WTC11 (cell line): ENCODE measurements at regions not wholly inside any gene's neighbourhood (a gene's known extent, or its start where the extent isn't known, plus 50 kb on each side); places are given as distances from the start of the nearest gene placed in this dataset.
A peak's percentile ranks its signal among the peaks of the same experiment; 100 is the strongest.

Source experiments
- ATAC-seq: fragments of 200-7000 bp; cut with Tn5 transposase; 2 replicates; pipeline ENCODE4 v1.10.0; 2021; ENCODE audit warnings: mild to moderate bottlenecking, moderate library complexity
- CTCF ChIA-PET: fragments of 300-600 bp; sonication (Branson Sonifier 250); formaldehyde crosslinking; loops from one replicate; lab custom pipeline; 2021; ENCODE audit warnings: antibody characterized with exemption; lab: Charles Lee
- POLR2A ChIA-PET: fragments of 350-600 bp; sonication (Branson Sonifier 250); formaldehyde crosslinking; loops from one replicate; lab custom pipeline; 2021; ENCODE audit warnings: antibody characterized with exemption; lab: Charles Lee
- DNase-seq: peaks from one replicate; pipeline ENCODE4 v3.0.0; 2021; ENCODE audit warnings: low spot score
- H3K27ac Mint-ChIP-seq: 2 replicates; pipeline ENCODE4 v1.8.0; 2021; ENCODE audit warnings: mixed read lengths
- H3K27me3 Mint-ChIP-seq: 2 replicates; pipeline ENCODE4 v1.8.0; 2021; ENCODE audit warnings: low read depth, mild to moderate bottlenecking, moderate library complexity, mixed read lengths
- H3K36me3 Mint-ChIP-seq: 2 replicates; pipeline ENCODE4 v1.8.0; 2021; ENCODE audit warnings: mixed read lengths
- H3K4me1 Mint-ChIP-seq: 2 replicates; pipeline ENCODE4 v1.8.0; 2022; ENCODE audit warnings: mixed read lengths
- H3K4me3 Mint-ChIP-seq: 2 replicates; pipeline ENCODE4 v1.8.0; 2021; ENCODE audit warnings: mild to moderate bottlenecking, moderate library complexity, mixed read lengths
- H3K9me3 Mint-ChIP-seq: 2 replicates; pipeline ENCODE4 v1.8.0; 2021; ENCODE audit warnings: mixed read lengths
- ATF2 ChIP-seq: sonication (generic); formaldehyde crosslinking; IDR thresholded peaks from 2 replicates; pipeline ENCODE4 v1.8.1; 2022; ENCODE audit warnings: low read depth, missing genetic modification reagents, borderline replicate concordance
- GABPB1 ChIP-seq: sonication (generic); formaldehyde crosslinking; IDR thresholded peaks from 2 replicates; pipeline ENCODE4 v1.8.1; 2023; ENCODE audit warnings: mild to moderate bottlenecking, missing genetic modification reagents
- GRHL2 ChIP-seq: fragments of 250-450 bp; sonication (Bioruptor Pico); IDR thresholded peaks from 2 replicates; pipeline ENCODE4 v1.8.0; 2022; ENCODE audit warnings: mild to moderate bottlenecking, moderate library complexity; ENCODE audit not compliant: insufficient replicate concordance, severe bottlenecking
- NR3C1 ChIP-seq: sonication (generic); formaldehyde crosslinking; conservative IDR thresholded peaks from 2 replicates; pipeline ENCODE4 v1.8.1; 2023; ENCODE audit warnings: low read depth, mild to moderate bottlenecking, missing genetic modification reagents
- RORB ChIP-seq: fragments of 250-450 bp; sonication (Bioruptor Pico); IDR thresholded peaks from 2 replicates; pipeline ENCODE4 v1.9.0; 2021; ENCODE audit warnings: mild to moderate bottlenecking
- SMAD4 ChIP-seq: sonication (generic); formaldehyde crosslinking; IDR thresholded peaks from 2 replicates; pipeline ENCODE4 v1.8.0; 2022; ENCODE audit warnings: mild to moderate bottlenecking, missing genetic modification reagents
- ZNF121 ChIP-seq: sonication (generic); formaldehyde crosslinking; IDR thresholded peaks from 2 replicates; pipeline ENCODE4 v1.8.0; 2023; ENCODE audit warnings: missing genetic modification reagents
- ZNF671 ChIP-seq: fragments of 250-450 bp; sonication (Bioruptor Pico); IDR thresholded peaks from 2 replicates; pipeline ENCODE4 v1.8.0; 2021; ENCODE audit warnings: mild to moderate bottlenecking
- ZSCAN18 ChIP-seq: fragments of 250-450 bp; sonication (Bioruptor Pico); IDR thresholded peaks from 2 replicates; pipeline ENCODE4 v2.1.2; 2022; ENCODE audit warnings: mild to moderate bottlenecking, moderate library complexity
- TF ChIP-seq, protein P1 (sequence below): sonication (generic); formaldehyde crosslinking; IDR thresholded peaks from 2 replicates; pipeline ENCODE4 v1.8.1; 2023; ENCODE audit warnings: mild to moderate bottlenecking, missing genetic modification reagents, moderate library complexity
- TF ChIP-seq, protein P2 (sequence below): sonication (generic); formaldehyde crosslinking; IDR thresholded peaks from 2 replicates; pipeline ENCODE4 v1.8.0; 2022; ENCODE audit warnings: mild to moderate bottlenecking, missing genetic modification reagents
- TF ChIP-seq, protein P3 (sequence below): fragments of 250-450 bp; sonication (Bioruptor Pico); IDR thresholded peaks from 2 replicates; pipeline ENCODE4 v1.9.0; 2021; ENCODE audit warnings: moderate library complexity, mild to moderate bottlenecking, inconsistent platforms, borderline replicate concordance
- TF ChIP-seq, protein P4 (sequence below): sonication (generic); formaldehyde crosslinking; IDR thresholded peaks from 2 replicates; pipeline ENCODE4 v1.8.1; 2023; ENCODE audit warnings: mild to moderate bottlenecking, missing genetic modification reagents
- TF ChIP-seq, protein P5 (sequence below): sonication (generic); formaldehyde crosslinking; IDR thresholded peaks from 2 replicates; pipeline ENCODE4 v1.8.1; 2023; ENCODE audit warnings: mild to moderate bottlenecking, missing genetic modification reagents, borderline replicate concordance
- TF ChIP-seq, protein P6 (sequence below): fragments of 250-450 bp; sonication (Bioruptor Pico); IDR thresholded peaks from 2 replicates; pipeline ENCODE4 v1.9.0; 2021; ENCODE audit warnings: mild to moderate bottlenecking

DNA sequence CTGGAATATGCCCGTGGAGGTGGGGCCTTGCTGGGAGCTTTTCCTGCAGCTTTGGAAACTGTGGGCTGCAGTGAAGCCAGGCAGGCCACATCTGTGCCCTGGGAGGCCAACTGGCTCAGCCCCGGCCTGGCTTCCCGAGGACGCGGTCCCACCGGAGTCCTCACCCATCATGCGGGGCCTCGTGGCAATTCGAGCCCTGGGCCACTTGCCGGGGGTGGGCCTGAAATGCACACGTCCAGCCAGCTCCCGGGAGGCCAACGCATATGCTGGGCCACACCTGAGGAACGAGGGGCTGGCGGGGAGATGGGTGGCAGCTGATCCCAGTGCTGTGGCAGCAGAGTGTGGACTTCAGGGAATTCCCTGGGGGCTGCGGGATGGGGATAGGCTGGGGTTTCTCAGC, 172.4 kb upstream of the GSE1 start (continued):
- TF ChIP-seq, protein P1, sequence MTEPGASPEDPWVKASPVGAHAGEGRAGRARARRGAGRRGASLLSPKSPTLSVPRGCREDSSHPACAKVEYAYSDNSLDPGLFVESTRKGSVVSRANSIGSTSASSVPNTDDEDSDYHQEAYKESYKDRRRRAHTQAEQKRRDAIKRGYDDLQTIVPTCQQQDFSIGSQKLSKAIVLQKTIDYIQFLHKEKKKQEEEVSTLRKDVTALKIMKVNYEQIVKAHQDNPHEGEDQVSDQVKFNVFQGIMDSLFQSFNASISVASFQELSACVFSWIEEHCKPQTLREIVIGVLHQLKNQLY = no peak
- TF ChIP-seq SMAD4 (CRISPR knock-in tag) = no peak
- TF ChIP-seq, protein P2, sequence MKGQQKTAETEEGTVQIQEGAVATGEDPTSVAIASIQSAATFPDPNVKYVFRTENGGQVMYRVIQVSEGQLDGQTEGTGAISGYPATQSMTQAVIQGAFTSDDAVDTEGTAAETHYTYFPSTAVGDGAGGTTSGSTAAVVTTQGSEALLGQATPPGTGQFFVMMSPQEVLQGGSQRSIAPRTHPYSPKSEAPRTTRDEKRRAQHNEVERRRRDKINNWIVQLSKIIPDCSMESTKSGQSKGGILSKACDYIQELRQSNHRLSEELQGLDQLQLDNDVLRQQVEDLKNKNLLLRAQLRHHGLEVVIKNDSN = no peak
- TF ChIP-seq, protein P3, sequence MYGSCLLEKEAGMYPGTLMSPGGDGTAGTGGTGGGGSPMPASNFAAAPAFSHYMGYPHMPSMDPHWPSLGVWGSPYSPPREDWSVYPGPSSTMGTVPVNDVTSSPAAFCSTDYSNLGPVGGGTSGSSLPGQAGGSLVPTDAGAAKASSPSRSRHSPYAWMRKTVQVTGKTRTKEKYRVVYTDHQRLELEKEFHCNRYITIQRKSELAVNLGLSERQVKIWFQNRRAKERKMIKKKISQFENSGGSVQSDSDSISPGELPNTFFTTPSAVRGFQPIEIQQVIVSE (CRISPR knock-in tag) = no peak
- TF ChIP-seq, protein P4, sequence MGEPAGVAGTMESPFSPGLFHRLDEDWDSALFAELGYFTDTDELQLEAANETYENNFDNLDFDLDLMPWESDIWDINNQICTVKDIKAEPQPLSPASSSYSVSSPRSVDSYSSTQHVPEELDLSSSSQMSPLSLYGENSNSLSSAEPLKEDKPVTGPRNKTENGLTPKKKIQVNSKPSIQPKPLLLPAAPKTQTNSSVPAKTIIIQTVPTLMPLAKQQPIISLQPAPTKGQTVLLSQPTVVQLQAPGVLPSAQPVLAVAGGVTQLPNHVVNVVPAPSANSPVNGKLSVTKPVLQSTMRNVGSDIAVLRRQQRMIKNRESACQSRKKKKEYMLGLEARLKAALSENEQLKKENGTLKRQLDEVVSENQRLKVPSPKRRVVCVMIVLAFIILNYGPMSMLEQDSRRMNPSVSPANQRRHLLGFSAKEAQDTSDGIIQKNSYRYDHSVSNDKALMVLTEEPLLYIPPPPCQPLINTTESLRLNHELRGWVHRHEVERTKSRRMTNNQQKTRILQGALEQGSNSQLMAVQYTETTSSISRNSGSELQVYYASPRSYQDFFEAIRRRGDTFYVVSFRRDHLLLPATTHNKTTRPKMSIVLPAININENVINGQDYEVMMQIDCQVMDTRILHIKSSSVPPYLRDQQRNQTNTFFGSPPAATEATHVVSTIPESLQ (CRISPR knock-in tag) = no peak
- no peak for TF ChIP-seq GRHL2 (CRISPR knock-in tag)
- TF ChIP-seq ATF2 (CRISPR knock-in tag) = no peak
- TF ChIP-seq RORB (CRISPR knock-in tag) = no peak

- DNase-seq (no peak), ATAC-seq (no peak)
- no peak for TF ChIP-seq NR3C1
- 0 out of 2 replicates have a peak, but pooled peaks have one; percentile 22 for TF ChIP-seq GABPB1
- TF ChIP-seq, protein P5, sequence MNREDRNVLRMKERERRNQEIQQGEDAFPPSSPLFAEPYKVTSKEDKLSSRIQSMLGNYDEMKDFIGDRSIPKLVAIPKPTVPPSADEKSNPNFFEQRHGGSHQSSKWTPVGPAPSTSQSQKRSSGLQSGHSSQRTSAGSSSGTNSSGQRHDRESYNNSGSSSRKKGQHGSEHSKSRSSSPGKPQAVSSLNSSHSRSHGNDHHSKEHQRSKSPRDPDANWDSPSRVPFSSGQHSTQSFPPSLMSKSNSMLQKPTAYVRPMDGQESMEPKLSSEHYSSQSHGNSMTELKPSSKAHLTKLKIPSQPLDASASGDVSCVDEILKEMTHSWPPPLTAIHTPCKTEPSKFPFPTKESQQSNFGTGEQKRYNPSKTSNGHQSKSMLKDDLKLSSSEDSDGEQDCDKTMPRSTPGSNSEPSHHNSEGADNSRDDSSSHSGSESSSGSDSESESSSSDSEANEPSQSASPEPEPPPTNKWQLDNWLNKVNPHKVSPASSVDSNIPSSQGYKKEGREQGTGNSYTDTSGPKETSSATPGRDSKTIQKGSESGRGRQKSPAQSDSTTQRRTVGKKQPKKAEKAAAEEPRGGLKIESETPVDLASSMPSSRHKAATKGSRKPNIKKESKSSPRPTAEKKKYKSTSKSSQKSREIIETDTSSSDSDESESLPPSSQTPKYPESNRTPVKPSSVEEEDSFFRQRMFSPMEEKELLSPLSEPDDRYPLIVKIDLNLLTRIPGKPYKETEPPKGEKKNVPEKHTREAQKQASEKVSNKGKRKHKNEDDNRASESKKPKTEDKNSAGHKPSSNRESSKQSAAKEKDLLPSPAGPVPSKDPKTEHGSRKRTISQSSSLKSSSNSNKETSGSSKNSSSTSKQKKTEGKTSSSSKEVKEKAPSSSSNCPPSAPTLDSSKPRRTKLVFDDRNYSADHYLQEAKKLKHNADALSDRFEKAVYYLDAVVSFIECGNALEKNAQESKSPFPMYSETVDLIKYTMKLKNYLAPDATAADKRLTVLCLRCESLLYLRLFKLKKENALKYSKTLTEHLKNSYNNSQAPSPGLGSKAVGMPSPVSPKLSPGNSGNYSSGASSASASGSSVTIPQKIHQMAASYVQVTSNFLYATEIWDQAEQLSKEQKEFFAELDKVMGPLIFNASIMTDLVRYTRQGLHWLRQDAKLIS (CRISPR knock-in tag) = no peak
- TF ChIP-seq, protein P6, sequence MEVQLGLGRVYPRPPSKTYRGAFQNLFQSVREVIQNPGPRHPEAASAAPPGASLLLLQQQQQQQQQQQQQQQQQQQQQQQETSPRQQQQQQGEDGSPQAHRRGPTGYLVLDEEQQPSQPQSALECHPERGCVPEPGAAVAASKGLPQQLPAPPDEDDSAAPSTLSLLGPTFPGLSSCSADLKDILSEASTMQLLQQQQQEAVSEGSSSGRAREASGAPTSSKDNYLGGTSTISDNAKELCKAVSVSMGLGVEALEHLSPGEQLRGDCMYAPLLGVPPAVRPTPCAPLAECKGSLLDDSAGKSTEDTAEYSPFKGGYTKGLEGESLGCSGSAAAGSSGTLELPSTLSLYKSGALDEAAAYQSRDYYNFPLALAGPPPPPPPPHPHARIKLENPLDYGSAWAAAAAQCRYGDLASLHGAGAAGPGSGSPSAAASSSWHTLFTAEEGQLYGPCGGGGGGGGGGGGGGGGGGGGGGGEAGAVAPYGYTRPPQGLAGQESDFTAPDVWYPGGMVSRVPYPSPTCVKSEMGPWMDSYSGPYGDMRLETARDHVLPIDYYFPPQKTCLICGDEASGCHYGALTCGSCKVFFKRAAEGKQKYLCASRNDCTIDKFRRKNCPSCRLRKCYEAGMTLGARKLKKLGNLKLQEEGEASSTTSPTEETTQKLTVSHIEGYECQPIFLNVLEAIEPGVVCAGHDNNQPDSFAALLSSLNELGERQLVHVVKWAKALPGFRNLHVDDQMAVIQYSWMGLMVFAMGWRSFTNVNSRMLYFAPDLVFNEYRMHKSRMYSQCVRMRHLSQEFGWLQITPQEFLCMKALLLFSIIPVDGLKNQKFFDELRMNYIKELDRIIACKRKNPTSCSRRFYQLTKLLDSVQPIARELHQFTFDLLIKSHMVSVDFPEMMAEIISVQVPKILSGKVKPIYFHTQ (CRISPR knock-in tag) = no peak
- no peak for TF ChIP-seq ATF2 (CRISPR knock-in tag)
- TF ChIP-seq ZNF121 = no peak
- TF ChIP-seq ZNF671 (CRISPR knock-in tag) = no peak
- no peak for TF ChIP-seq ZSCAN18 (CRISPR knock-in tag)
- no peaks in the 10 kb centered on the region for H3K9me3 Mint-ChIP-seq
- POLR2A ChIA-PET = no interaction called here
- H3K36me3 Mint-ChIP-seq = no peaks in the 10 kb centered on the region
- H3K4me1 Mint-ChIP-seq = peaks cover 35% of the 10 kb centered on the region
- H3K27me3 Mint-ChIP-seq = no peaks in the 10 kb centered on the region
- H3K27ac Mint-ChIP-seq = no peak overlapping the region
- CTCF ChIA-PET = interaction anchor here (0.6 to 4.1 kb wide), 16 partner anchors 11 to 195 kb away, joined by 3 to 11 read pairs (median 4); no protein-coding TSS in a partner anchor
- no peak overlapping the region for H3K4me3 Mint-ChIP-seq
Measured at GRCh38 chr16:85441189-85441889, 171.8 kb upstream of the GSE1 start.
